K562 (cell line): ENCODE measurements at regions not wholly inside any gene's neighbourhood (a gene's known extent, or its start where the extent isn't known, plus 50 kb on each side); places are given as distances from the start of the nearest gene placed in this dataset.

Experiments used
- CHD7 ChIP-seq: fragments of 200-600 bp; sonication (generic); IDR thresholded peaks from one replicate; pipeline ENCODE4 v1.6.1; 2012; ENCODE audit warnings: mild to moderate bottlenecking, low read depth, low read length, inconsistent platforms
- DACH1 ChIP-seq: fragments of 450-650 bp; IDR thresholded peaks from 2 replicates; pipeline ENCODE4 v1.6.1; 2018; ENCODE audit not compliant: partially characterized antibody
- GMEB1 ChIP-seq: fragments of 250-450 bp; sonication (Bioruptor Pico); IDR thresholded peaks from 2 replicates; pipeline ENCODE4 v1.4.0; 2020; ENCODE audit warnings: mild to moderate bottlenecking
- HEY1 ChIP-seq: fragments of 250-450 bp; sonication (Bioruptor Pico); IDR thresholded peaks from 2 replicates; pipeline ENCODE4 v1.5.0; 2020; ENCODE audit warnings: mild to moderate bottlenecking, moderate library complexity, borderline replicate concordance
- HLTF ChIP-seq: fragments of 450-650 bp; IDR thresholded peaks from 2 replicates; pipeline ENCODE4 v1.6.1; 2016
- SMAD2 ChIP-seq: fragments of 150-350 bp; IDR thresholded peaks from 2 replicates; pipeline ENCODE4 v1.6.1; 2014; ENCODE audit warnings: low read depth, mild to moderate bottlenecking, low read length
- TBL1XR1 ChIP-seq, 2 experiments: IDR thresholded peaks; 2 replicates each; pipeline ENCODE4 v1.6.1; 2012; ENCODE audit warnings: improper control_type of control experiment in 2 of 2, low read length in 2 of 2, mild to moderate bottlenecking in 1 of 2
- ZBTB11 ChIP-seq, 3 experiments: fragments of 200-800 bp in 1 of 3; fragments of 250-450 bp in 1 of 3; fragments of 450-650 bp in 1 of 3; sonication (Bioruptor Pico) in 1 of 3; sonication (Bioruptor generic) in 1 of 3; formaldehyde crosslinking in 1 of 3; IDR thresholded peaks; 2 replicates each; pipeline versions ENCODE4 v1.6.1 to v1.8.0; 2016 to 2022; ENCODE audit warnings: mild to moderate bottlenecking in 2 of 3, missing genetic modification characterization in 2 of 3, missing compliant biosample characterization in 1 of 3, moderate library complexity in 1 of 3
- ZBTB7A ChIP-seq: IDR thresholded peaks from 2 replicates; pipeline ENCODE4 v1.6.1; 2011; ENCODE audit warnings: low read depth, mild to moderate bottlenecking, low read length, moderate library complexity, borderline replicate concordance; ENCODE audit not compliant: control insufficient read depth
- TF ChIP-seq, protein P1 (sequence below): fragments of 250-450 bp; sonication (Bioruptor Pico); IDR thresholded peaks from 2 replicates; pipeline ENCODE4 v1.8.0; 2021; ENCODE audit warnings: moderate library complexity, mild to moderate bottlenecking, inconsistent platforms

GRCh38 chr7:138400400-138400886 is 59.6 kb upstream of the TRIM24 start (continued):
- TF ChIP-seq CHD7 (no peak), DACH1 (peak; percentile 96), ZBTB11 (CRISPR knock-in tag; IDR thresholded peaks at IDR 0.05) (peak in 1 of 3 experiments; percentile 42; a peak in 1 of 6 replicates), ZBTB7A (no peak), GMEB1 (CRISPR knock-in tag) (no peak), HLTF (no peak), TBL1XR1 (IDR thresholded peaks at IDR 0.05; ENCODE audit: low read length in 2 of 2) (peak in 1 of 2 experiments; percentile 43; a peak in 1 of 4 replicates), SMAD2 (no peak), HEY1 (CRISPR knock-in tag) (no peak)
- TF ChIP-seq, protein P1, sequence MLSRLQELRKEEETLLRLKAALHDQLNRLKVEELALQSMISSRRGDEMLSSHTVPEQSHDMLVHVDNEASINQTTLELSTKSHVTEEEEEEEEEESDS (CRISPR knock-in tag) = no peak
